GM12892 (cell line): ENCODE measurements at regions not wholly inside any gene's neighbourhood (a gene's known extent, or its start where the extent isn't known, plus 50 kb on each side); places are given as distances from the start of the nearest gene placed in this dataset.
"Not testable (repeated sequence)": the region's sequence is repeated elsewhere in the genome, so short reads cannot be mapped to it uniquely, and the experiment has no call there.

Experiments
- DNase-seq: peaks from one replicate; pipeline ENCODE4 v3.0.0; 2011; ENCODE audit not compliant: insufficient read length
- FAIRE-seq: peaks from 2 replicates; lab custom pipeline; 2011; peaks lifted over from hg19 to GRCh38; lab: Jason Lieb, UNC
- POLR2A ChIP-seq: IDR thresholded peaks from 2 replicates; pipeline ENCODE4 v1.6.1; 2011; ENCODE audit warnings: low read depth, low read length, control low read depth
- POLR2AphosphoS5 ChIP-seq: IDR thresholded peaks from 2 replicates; pipeline ENCODE4 v1.6.1; 2011; ENCODE audit warnings: low read depth, low read length, control low read depth
- TAF1 ChIP-seq: IDR thresholded peaks from 2 replicates; pipeline ENCODE4 v1.6.1; 2011; ENCODE audit warnings: low read depth, mild to moderate bottlenecking, control low read depth, low read length, borderline replicate concordance

GRCh38 chr6:140784573-140784972 lies 1348.2 kb upstream of the GJE1 start:
- DNase-seq (no peak), FAIRE-seq (peak; percentile 17)
- no peak for TF ChIP-seq TAF1
- no peak for TF ChIP-seq POLR2AphosphoS5
- TF ChIP-seq POLR2A: no peak

GRCh38 chr6:140783504-140783903 lies 1349.2 kb upstream of the GJE1 start:
- DNase-seq, FAIRE-seq: not testable (repeated sequence)

GRCh38 chr6:140782941-140783340 lies 1349.8 kb upstream of the GJE1 start:
- TF ChIP-seq POLR2AphosphoS5 (no peak), TAF1 (no peak), POLR2A (no peak)
- no peak for FAIRE-seq
- DNase-seq: no peak

GRCh38 chr6:140779991-140780596 lies 1352.6 kb upstream of the GJE1 start:
- DNase-seq (no peak), FAIRE-seq (no peak)
- no peak for TF ChIP-seq POLR2A

GRCh38 chr6:140779341-140779740 lies 1353.4 kb upstream of the GJE1 start:
- TF ChIP-seq POLR2A (no peak), POLR2AphosphoS5 (no peak), TAF1 (no peak)
- FAIRE-seq (no peak), DNase-seq (no peak)

- TF ChIP-seq POLR2AphosphoS5: no peak
- no peak for TF ChIP-seq POLR2A
- TF ChIP-seq TAF1: no peak
- DNase-seq (no peak), FAIRE-seq (no peak)
These were observed 1354.9 kb upstream of the GJE1 start for GRCh38 chr6:140777780-140778179.

GRCh38 chr6:140775061-140775460 lies 1357.7 kb upstream of the GJE1 start:
- no peak for TF ChIP-seq POLR2AphosphoS5
- TF ChIP-seq TAF1: no peak
- TF ChIP-seq POLR2A: no peak
- DNase-seq (no peak), FAIRE-seq (no peak)

GRCh38 chr6:140774080-140774505 lies 1358.6 kb upstream of the GJE1 start:
- FAIRE-seq (peak; percentile 91), DNase-seq (no peak)
- TF ChIP-seq TAF1 (no peak), POLR2A (no peak), POLR2AphosphoS5 (no peak)

- DNase-seq (no peak), FAIRE-seq (no peak)
- TF ChIP-seq POLR2A (no peak), TAF1 (no peak), POLR2AphosphoS5 (no peak)
These were observed 1359.4 kb upstream of the GJE1 start for GRCh38 chr6:140773276-140773675.

- FAIRE-seq: no peak
- no peak for TF ChIP-seq POLR2A
- no peak for TF ChIP-seq TAF1
- no peak for TF ChIP-seq POLR2AphosphoS5
- no peak for DNase-seq
These were observed 1360.1 kb upstream of the GJE1 start for GRCh38 chr6:140772576-140772975.

- TF ChIP-seq TAF1 (no peak), POLR2AphosphoS5 (no peak), POLR2A (no peak)
- FAIRE-seq (no peak), DNase-seq (no peak)
These were observed 1364.6 kb upstream of the GJE1 start for GRCh38 chr6:140768133-140768532.

GRCh38 chr6:140766999-140767398 lies 1365.7 kb upstream of the GJE1 start:
- FAIRE-seq (no peak), DNase-seq (no peak)
- TF ChIP-seq TAF1 (no peak), POLR2AphosphoS5 (no peak), POLR2A (no peak)

- TF ChIP-seq POLR2A (no peak), TAF1 (no peak), POLR2AphosphoS5 (no peak)
- no peak for DNase-seq
- no peak for FAIRE-seq
These were observed 1374.4 kb upstream of the GJE1 start for GRCh38 chr6:140758169-140758877.

GRCh38 chr6:140752234-140752633 lies 1377.8 kb upstream of the CITED2 start:
- FAIRE-seq (no peak), DNase-seq (no peak)
- TF ChIP-seq POLR2AphosphoS5 (no peak), TAF1 (no peak), POLR2A (no peak)
